Pancreas (tissue), 10 donors: ENCODE measurements at regions not wholly inside any gene's neighbourhood (a gene's known extent, or its start where the extent isn't known, plus 50 kb on each side); places are given as distances from the start of the nearest gene placed in this dataset.

ENCODE experiments used
- ATAC-seq, 4 donors: fragments of 200-7000 bp; cut with Tn5 transposase; one replicate each; pipeline versions ENCODE4 v1.8.0 to v1.9.1; 2020; ENCODE audit warnings: mild to moderate bottlenecking in 4 of 4, moderate library complexity in 4 of 4
- DNase-seq, 6 donors: peaks; one replicate each; pipeline ENCODE4 v3.0.0-alpha.2; 2020
- FAIRE-seq: peaks from 2 replicates; lab custom pipeline; 2012; peaks lifted over from hg19 to GRCh38; lab: Jason Lieb, UNC
- H3K27ac ChIP-seq, 4 donors: fragments of 200-600 bp; sonication (generic); 1 replicate in 3 of 4; 2 replicates in 1 of 4; pipeline versions ENCODE4 v1.5.0 to v1.8.0; 2020
- H3K27me3 ChIP-seq, 4 donors: fragments of 200-600 bp; one replicate each; pipeline ENCODE4 v1.8.0; 2021
- H3K36me3 ChIP-seq, 3 donors: fragments of 200-600 bp; sonication (generic) in 1 of 3; one replicate each; pipeline versions ENCODE4 v1.5.0 to v1.8.0; 2020 to 2021
- H3K4me1 ChIP-seq, 3 donors: fragments of 200-600 bp; one replicate each; pipeline ENCODE4 v1.8.0; 2021
- H3K4me3 ChIP-seq, 4 donors: fragments of 200-600 bp; sonication (generic) in 2 of 4; one replicate each; pipeline versions ENCODE4 v1.5.0 to v1.8.0; 2020 to 2021
- H3K9me3 ChIP-seq, 4 donors: fragments of 200-600 bp; one replicate each; pipeline ENCODE4 v1.8.0; 2021
- CTCF ChIP-seq, 4 donors: fragments of 200-600 bp; sonication (generic) in 3 of 4; IDR thresholded peaks; one replicate each; pipeline versions ENCODE4 v1.5.0 to v1.8.0; 2021; ENCODE audit warnings: antibody characterized with exemption in 4 of 4
- WGBS, 2 donors: extraction: QIAGEN DNeasy Blood & Tissue Kit; methylation state at CpG; one replicate each; pipeline ENCODE4 v1.1.7; 2013; 5-methylcytosine and 5-hydroxymethylcytosine counted together
- intact Hi-C, 3 donors: fragments of 100-400 bp; cut with DNase I; formaldehyde crosslinking; loops; one replicate each; pipeline versions ENCODE4 v1.11.1 to v1.14.2; 2022
- donor health status: healthy with polysubstance abuse.
- donor health status: DM: no; HTN: no; CAD: no; lungs with moderate emphysema.
- donor health status: DM: no; HTN: no; CAD: no.
- donor health status: control.
- donor health status: control.
- donor health status: Bipolar disorder and iron deficiency.
- donor health status: DM: yes; HTN: yes; CAD: no.
- donor health status: DM: no; HTN: no; CAD: no.
- donor health status: DM: no; HTN: no; CAD: no.
- donor health status: DM: yes; HTN: yes; CAD: no.

- no peak overlapping the region for H3K4me3 ChIP-seq
- FAIRE-seq (no peak), DNase-seq (no peak), ATAC-seq (peak in 1 of 4 donors; percentile 37)
- intact Hi-C loops, result no loop called here
- no peaks in the 10 kb centered on the region for H3K4me1 ChIP-seq
- no peak for TF ChIP-seq CTCF (IDR thresholded peaks at IDR 0.05)
- no peaks in the 10 kb centered on the region for H3K27me3 ChIP-seq
- no peak overlapping the region for H3K27ac ChIP-seq
- no peaks in the 10 kb centered on the region for H3K36me3 ChIP-seq
- H3K9me3 ChIP-seq, result no peaks in the 10 kb centered on the region
- 28 to 41% methylated on average over 3 of the region's 3 CpGs for WGBS, 2 donors
These were observed 297.4 kb downstream of the CALCRL start for GRCh38 chr2:187150670-187151069.

GRCh38 chr2:187148059-187148714, 299.2 kb upstream of the ZSWIM2 start:
- intact Hi-C loops, result no loop called here
- Histone ChIP-seq H3K9me3 (no peaks in the 10 kb centered on the region), H3K27ac (no peak overlapping the region), H3K36me3 (no peaks in the 10 kb centered on the region), H3K4me1 (no peaks in the 10 kb centered on the region), H3K4me3 (no peak overlapping the region), H3K27me3 (no peaks in the 10 kb centered on the region)
- ATAC-seq (no peak), FAIRE-seq (peak; percentile 34), DNase-seq (no peak)
- WGBS, 2 donors, result 65 to 66% methylated on average over 2 of the region's 2 CpGs
- no peak for TF ChIP-seq CTCF (IDR thresholded peaks at IDR 0.05)

- WGBS, 2 donors, result 50 to 76% methylated on average over 3 of the region's 3 CpGs
- DNase-seq (no peak), FAIRE-seq (no peak), ATAC-seq (no peak)
- Histone ChIP-seq H3K36me3 (no peaks in the 10 kb centered on the region), H3K9me3 (no peaks in the 10 kb centered on the region), H3K27me3 (no peaks in the 10 kb centered on the region), H3K27ac (no peak overlapping the region), H3K4me3 (no peak overlapping the region), H3K4me1 (no peaks in the 10 kb centered on the region)
- intact Hi-C loops, result no loop called here
- no peak for TF ChIP-seq CTCF (IDR thresholded peaks at IDR 0.05)
These were observed 294.6 kb upstream of the ZSWIM2 start for GRCh38 chr2:187143537-187143936.

- Histone ChIP-seq H3K27ac (no peak overlapping the region), H3K36me3 (no peaks in the 10 kb centered on the region), H3K4me1 (no peaks in the 10 kb centered on the region), H3K9me3 (no peaks in the 10 kb centered on the region), H3K4me3 (no peak overlapping the region), H3K27me3 (no peaks in the 10 kb centered on the region)
- FAIRE-seq (no peak), DNase-seq (no peak), ATAC-seq (no peak)
- TF ChIP-seq CTCF (IDR thresholded peaks at IDR 0.05), result no peak
- intact Hi-C loops, result no loop called here
These were observed 290.5 kb upstream of the ZSWIM2 start for GRCh38 chr2:187139469-187139868.

- Histone ChIP-seq H3K27me3 (no peaks in the 10 kb centered on the region), H3K4me1 (no peaks in the 10 kb centered on the region), H3K36me3 (no peaks in the 10 kb centered on the region), H3K4me3 (no peak overlapping the region), H3K9me3 (no peaks in the 10 kb centered on the region), H3K27ac (no peak overlapping the region)
- FAIRE-seq (no peak), ATAC-seq (no peak), DNase-seq (no peak)
- no peak for TF ChIP-seq CTCF (IDR thresholded peaks at IDR 0.05)
- intact Hi-C loops, result no loop called here
- WGBS, 2 donors, result 14 to 41% methylated on average over 1 of the region's 1 CpG
These were observed 289.3 kb upstream of the ZSWIM2 start for GRCh38 chr2:187138265-187138664.
